Fibroblast of gingiva (primary cell): ENCODE measurements at regions not wholly inside any gene's neighbourhood (a gene's known extent, or its start where the extent isn't known, plus 50 kb on each side); places are given as distances from the start of the nearest gene placed in this dataset.
"Not testable (repeated sequence)": the region's sequence is repeated elsewhere in the genome, so short reads cannot be mapped to it uniquely, and the experiment has no call there.

Source experiments
- DNase-seq: peaks from one replicate; pipeline ENCODE4 v3.0.0-alpha.2; 2011; ENCODE audit warnings: low read depth

DNA sequence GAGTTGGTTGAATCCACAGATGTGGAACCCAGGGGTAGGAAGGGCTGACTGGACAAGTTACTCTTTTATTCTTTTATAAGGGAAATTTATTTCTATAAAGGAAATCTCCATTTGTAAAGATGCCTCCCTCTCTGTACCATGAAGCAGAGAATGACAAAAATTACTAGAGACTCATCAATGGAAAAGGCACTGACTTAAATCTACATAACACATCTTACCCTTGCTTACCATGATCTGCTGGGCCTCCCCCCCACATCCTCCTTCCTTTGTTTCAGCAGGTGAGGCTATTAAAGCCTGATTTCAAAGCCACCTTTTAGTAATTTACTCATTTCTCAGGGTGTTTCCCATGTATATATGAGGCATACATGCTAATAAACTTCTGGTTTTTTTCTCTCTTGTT is 130.2 kb upstream of the HDDC2 start:
- no peak for DNase-seq

DNA sequence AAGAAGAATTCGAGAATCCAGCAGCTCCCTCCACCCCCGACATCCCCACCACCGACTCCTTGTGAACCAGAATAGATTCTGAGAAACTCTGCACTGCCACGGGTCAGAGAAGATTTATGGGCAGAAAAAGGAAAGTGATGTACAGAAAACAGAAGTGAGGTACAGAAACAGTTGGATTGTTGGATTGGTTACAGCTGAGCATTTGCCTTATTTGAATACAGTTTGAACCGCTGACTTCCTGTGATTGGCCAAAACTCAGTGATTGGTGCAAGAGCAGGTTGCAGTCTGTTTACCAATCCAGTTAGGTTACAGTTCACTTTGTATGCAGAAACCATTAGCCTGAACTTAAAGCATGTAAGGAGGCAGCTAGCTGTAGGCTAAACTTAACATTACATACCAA is 131.2 kb upstream of the HDDC2 start:
- no peak for DNase-seq

DNA sequence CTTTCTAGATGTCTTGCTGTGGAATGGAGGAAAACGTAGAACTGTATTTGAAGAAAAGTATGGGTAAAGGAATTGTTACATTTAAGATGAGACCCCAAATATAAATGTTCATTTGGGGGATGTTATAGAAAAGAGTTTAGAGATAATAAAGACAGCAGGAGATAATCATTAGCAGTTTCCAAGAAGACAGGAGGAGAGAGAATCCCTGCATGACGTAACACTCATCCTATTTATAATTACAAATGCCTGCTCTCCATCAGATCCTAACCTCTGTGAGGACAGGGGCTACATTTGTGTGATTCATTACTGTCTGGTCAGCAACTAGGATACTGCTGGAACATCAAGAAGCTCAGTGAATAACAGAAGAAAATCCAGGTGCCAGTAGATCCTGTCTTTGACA is 133.0 kb upstream of the HDDC2 start:
- DNase-seq, result no peak

DNA sequence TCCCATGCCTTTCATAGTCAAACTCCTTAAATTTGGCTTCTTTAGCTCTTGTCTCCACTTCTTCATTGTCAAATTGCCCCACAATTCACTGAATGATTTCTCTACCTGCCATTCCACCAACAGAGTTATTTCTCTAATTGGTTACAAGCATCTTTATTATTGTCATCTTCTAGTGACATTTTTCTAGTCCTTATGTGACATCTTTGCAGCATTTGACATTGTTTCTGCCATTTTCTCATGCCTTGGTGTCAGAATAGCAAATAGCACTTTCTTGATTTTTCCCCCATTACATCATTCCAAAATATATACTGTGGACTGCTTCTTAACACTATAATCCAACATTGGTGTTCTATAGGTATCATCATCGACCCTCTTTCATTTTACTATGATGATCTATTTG is 137.7 kb upstream of the HDDC2 start:
- DNase-seq, result no peak

DNA sequence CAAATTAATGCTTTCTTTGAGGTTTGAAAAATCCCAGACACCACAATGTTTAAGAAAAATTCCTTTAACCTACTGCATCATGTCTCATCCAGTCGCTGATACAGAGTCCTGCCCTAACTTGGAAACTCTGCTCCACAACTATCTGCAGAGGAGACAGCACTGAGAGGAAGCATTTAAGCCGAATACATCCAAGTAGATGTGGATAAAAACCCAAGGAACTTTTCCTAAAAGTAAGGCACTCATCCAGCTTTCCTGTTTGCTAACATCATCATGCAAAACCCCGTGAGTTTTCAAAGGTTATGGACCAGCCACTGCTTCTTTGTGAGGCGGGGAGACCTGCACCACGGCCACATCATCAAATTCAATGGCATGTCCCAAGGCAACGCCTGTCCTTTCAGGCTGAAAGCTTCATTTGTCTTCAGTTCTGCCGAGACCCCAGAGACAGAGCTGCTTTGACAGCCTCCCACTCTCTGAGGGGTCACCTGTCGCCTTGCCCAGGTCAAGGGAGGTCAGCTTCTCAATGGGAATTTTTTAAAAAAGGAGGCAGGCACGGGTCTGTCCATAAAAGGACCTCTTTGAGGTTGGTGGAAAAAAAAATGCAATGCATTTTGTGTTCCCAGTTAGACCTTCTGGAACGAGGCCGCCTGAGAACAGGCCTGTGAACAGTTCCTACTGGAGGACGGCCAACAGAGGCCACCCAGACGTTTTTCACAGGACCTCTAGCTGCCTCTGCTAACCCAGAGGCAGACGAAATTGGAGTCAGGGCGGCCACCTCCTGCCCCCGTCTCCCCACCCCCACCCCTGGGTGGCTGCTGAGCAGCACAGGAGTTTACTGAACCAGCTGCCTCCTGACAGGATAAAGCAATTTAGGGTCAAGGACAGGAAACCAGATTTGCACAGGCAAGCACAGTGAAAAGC is 142.5 kb upstream of the HDDC2 start:
- no peak for DNase-seq

DNA sequence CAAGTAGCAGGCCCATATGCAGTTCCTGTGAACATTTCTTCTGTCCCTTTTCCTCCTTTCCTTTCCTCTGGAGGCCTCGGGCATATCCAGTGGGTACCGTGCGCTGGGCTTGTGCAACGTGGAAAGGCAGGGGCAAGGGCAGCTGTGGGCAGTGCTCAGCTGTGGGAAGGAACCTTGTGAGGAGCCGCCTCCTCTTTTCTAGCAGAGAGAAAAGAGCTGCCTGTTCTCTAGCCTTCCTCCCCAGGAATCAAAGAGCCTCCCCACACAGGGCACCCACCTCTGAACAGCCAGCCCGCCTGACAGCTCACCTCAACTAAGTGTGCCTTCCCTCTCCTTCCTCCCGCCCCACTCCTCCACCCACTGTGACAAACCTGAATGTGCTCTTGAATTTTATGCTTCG is 143.3 kb upstream of the HDDC2 start:
- DNase-seq, result no peak

DNA sequence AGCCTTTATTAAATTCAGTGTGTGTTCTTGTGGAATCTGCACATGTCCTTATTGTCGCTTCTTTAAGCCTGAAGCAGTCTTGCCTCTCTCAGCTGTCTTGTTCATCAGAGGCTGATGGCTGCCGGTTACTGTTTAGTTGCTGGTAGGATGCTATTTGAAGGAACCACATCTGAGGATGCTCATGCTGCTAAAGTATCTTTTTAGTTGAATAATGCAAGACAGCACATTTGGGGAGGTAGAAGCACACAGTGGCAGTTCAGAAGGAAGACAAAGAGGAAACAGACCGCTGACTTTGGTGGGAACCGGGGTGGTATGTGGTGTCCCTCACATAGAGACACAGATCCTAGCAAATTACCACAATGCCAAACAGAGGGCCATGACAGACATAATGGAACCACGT is 144.2 kb upstream of the HDDC2 start:
- no peak for DNase-seq

DNA sequence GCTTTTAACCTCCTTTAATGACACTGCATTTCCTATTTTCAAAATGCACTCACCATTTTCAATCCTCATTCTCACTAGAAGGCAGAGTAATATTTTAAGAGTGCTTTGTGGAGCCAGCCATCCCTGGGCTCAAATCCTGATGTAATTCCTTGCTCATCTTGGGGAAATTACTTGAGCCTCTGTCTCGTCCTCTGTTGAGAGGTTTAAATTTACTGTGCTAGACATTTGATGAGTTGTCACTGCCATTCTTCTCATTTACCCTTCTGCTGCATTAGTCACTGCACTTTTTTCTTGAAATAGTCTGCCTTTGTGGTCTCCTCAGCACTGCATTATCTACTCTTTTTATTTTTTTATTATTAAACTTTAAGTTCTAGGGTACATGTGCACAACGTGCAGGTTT is 150.0 kb upstream of the HDDC2 start:
- no peak for DNase-seq

DNA sequence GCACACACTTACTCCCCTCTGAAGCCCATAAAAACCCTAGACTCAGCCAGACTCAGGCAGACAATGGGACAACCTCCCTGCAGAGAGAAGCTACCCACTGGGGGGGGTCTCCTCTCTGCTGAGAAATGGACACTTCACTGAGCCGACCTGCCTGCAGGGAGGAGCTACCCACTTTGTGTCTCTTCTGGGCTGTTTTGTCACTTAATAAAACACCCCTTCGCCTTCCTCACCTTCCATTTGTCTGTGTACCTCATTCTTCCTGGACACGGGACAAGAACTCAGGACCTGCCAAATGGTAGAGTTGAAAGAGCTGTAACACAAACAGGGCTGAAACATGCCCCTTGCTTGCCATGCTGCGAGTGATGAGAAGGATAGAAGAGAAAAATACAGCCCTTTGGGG is 151.7 kb upstream of the HDDC2 start:
- DNase-seq, result no peak

DNA sequence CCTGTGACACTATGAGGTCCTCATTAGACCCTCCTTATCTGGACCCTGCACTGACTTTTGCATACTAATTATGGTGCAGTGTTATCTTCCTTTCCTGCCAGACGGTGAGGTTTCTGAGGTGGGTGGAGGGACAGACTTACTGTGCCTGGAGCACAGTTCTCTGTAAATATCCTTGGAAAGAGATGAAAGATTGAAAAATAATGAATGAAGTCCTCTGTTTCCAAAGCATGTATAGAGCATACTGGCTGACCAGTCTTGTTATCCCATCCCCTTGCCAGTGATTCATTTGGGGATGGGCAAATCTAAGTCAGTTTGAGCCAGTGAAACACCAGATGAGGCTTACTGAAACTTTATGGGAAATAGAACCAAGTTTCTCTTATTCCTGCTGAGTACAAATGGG is 152.6 kb upstream of the HDDC2 start:
- no peak for DNase-seq

DNA sequence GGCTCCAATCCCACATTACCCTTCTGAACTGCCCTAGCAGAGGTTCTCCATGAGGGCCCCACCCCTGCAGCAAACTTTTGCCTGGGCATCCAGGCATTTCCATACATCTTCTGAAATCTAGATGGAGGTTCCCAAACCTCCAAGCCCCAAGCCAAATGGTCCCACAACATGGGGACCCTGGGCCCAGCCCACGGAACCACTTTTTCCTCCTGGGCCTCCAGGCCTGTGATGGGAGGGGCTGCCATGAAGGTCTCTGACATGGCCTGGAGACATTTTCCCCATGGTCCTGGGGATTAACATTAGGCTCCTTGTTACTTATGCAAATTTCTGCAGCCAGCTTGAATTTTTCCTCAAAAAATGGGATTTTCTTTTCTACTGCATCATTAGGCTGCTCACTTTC is 156.7 kb upstream of the HDDC2 start:
- not testable (repeated sequence) for DNase-seq

DNA sequence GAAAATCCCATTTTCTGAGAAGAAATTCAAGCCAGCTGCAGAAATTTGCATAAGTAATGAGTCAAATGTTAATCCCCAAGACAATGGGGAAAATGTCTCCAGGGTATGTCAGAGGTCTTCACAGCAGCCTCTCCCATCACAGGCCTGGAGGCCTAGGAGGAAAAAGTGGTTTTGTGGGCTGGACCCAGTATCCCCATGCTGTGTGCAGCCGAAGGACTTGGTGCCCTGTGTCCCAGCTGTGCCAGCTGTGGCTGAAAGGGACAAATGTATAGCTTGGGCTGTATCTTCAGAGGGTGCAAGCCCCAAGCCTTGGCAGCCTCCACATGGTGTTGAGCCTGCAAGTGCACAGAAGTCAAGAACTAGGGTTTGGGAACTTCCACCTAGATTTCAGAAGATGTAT is 163.6 kb upstream of the HDDC2 start:
- DNase-seq, result not testable (repeated sequence)

DNA sequence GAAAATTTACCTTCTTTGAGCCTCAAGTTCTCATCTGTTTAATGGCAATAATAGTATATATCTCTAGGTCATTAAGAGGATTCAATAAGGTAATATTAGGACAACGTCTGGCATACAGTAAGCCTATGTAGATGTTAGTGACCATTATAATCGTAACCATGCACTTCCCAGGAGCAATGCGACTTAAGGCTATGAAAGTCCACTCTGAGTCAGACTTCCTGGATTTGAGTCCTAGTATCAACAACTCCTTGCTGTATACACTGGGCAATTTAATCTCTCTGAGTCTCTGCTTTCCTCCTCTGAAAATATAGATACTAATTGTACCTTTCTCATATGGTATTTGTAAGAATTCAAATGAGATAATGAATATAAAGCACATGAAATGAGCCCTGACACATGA is 168.1 kb upstream of the HDDC2 start:
- no peak for DNase-seq

DNA sequence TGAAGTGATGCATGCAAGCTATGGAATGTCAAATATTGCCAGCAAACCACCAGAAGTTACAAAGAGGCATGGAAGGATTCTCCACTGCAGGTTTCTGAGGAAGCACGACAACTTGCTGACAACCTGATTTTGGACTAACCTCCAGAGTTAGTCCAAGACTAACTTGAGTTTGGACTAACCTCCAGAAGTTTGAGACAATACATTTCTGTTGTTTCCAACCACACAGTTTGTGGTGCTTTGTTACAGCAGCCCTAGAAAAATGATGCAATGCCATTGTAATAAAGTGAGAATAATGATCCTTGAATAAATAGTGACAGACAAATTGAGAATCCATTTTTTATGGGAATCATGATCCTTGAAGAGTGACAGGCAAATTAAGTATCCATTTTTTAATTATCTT is 169.9 kb upstream of the HDDC2 start:
- no peak for DNase-seq

DNA sequence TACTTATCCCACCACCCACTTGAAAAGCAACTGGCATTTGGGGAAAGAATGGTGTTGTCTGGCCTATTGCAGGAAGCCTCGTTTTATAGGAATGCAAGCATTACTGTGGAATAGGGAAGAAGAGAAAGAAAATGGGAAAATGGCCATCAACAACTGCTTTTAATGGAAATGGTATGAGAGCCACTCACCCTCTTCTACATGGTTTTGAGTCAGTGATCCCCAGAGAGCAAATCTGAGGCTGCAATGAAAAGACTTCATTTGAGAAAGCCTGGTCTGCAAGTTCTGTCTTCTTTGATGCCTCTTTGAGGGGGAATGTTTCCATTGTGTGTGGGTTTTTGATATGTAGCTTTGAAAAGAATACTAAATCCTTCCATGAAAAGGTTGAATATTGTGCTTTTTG is 172.3 kb upstream of the HDDC2 start:
- DNase-seq, result peak; percentile 33

DNA sequence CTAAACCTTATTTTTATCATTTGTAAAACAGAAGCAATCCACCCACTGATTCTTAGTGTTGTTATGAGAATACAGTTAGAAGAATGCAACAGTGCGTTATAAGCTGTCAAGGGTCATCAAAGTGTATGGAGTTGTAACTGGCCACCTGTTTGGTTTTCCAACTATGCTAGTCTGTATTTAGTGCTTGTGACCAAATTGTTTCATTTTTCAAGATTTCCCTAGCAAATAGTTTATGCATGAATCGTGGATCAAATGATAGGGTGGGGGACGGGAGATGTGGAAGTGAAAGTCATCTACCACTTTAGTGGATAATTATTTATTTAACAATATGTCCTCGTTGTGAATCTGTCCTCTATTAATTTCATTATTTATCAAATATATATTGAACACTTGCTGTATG is 175.4 kb upstream of the HDDC2 start:
- DNase-seq, result no peak

DNA sequence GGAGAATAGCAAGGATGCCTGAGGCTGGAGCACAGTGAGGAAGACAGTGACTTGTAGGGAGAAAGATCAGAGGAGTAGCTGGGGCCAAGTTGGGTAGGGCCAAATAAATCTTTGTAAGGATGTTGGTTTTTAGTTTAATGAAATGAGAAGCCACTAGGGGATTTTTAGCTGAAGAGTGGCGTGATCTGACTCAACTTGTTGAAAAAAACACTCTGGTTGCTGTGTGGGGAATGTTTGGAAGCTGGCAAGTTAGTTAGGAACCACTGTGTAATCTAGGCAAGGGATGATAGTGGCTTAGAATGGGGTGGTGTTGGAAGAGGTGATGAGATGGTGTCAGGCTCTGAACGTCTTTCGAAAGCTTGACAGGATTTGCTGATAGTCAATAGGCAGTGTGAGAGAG is 176.1 kb upstream of the HDDC2 start:
- DNase-seq, result peak; percentile 58

DNA sequence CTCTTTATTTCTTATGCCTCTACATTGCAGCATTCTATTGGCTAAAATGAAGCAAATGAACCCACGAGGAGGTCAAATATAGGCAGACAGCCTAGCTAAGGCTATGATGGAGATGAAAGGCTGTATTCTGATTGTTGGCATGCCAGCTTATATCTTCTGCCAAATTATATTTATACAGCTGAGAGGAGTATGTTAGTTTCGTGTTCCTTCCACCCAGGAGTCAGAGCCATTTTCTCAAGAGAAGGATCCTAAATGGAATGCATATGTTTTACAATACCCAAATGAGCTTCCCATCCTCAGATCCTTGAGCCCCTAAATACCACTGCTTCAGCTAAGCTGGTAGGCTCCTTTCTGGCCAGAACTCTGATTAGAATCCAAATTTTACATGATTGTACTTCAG is 178.4 kb upstream of the HDDC2 start:
- DNase-seq, result no peak

DNA sequence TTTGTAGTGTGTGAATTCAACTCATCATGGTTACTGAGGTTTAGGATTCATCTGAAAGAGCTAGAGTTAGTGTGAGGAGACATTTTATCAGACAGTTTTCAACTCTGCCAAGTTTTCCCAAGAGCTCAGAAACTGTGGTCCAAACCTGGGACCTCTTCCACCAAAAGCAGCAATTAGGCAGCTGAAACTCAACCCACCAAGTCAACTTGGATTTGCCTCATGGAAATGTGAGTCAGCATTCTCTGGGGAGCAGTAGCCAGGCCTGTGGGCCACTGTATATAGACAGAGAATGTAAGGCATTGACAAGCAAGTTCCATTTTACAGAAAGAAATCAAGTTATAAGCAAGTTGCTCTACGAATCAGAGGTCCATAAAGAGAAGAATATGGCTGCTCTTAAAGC is 178.8 kb upstream of the HDDC2 start:
- peak; percentile 70 for DNase-seq

DNA sequence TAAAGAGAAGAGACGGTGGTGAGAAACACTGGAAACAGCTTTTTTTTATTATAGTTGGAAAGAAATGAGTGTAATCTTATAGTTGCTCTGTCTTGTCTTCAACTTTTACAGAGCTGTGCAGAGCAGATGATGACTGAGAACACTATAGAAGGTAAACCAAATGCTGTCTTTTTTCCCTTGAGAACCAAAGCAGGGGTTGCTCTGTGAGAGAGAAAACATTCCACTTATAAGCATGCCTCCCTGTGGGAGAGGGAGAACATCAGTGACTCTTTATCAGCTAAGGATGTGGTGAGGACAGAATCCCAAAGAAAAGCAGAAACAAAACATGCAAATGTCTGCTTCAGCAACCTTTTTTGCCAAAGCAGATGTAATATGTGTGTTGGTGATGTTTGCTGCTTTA is 179.3 kb upstream of the HDDC2 start:
- DNase-seq, result no peak

DNA sequence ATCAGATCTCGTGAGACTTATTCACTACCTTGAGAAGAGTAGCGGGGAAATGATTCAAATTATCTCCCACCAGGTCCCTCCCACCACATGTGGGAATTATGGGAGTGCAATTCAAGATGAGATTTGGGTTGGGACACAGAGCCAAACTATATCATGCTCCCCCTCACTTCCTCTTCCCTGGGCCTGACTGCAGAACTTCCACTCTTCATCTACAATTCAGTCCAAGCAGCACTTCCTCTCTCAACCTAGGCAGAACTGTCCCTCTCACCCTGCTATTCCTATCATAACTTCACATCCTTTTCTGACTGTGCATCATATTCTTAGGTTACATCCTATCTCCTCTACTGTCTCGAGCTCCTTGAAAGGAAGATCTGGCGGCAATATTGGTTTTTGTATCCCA is 184.0 kb upstream of the HDDC2 start:
- no peak for DNase-seq

DNA sequence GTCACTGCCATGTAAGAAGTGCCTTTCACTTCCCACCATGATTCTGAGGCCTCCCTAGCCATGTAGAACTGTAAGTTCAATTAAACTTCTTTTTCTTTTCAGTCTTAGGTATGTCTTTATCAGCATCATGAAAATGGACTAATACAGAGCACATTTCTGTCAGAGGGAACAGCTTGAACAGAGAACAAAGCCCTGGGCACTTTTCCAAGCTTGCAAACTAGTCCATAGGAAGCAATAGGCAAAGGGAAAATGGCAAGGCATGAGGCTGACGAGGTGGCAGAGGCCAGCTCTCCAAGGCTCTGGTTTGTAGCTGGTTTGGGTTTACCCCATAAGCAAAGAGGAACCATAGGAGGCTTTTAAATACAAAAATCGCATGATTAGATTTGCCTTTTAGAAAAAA is 185.1 kb upstream of the HDDC2 start:
- DNase-seq, result no peak

DNA sequence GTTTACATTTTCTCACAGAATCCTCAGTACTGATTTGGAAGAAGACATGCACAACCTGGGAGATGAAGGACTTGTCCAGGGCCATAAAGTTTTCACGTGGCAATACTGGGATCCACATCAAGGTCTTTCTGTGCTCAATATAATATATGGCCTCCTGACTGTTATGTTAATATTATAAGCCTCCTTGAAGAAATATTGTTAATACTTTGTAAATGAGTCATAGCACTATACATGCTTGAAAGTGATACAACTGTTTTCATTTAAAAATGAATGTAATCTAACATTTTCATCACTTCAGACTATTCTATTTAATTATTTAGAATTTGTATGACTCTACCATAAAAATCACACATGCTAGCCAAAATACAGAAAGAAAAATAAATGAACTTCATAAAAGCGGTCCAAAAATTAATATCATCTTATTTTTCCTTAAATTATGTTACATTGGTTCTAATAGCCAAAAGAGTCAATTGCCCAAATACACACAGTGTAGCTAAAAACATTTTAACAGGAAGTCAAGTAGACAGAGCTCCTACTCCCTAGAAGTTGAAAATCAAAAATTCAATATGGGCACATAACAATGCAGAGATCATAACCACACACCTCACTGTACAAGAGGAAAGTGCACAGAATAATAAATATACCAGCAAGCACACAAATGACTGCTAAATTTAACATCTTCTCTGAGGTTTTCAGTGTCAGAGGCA is 188.0 kb upstream of the HDDC2 start:
- no peak for DNase-seq
